HG03460 (cell line): ENCODE measurements at regions not wholly inside any gene's neighbourhood (a gene's known extent, or its start where the extent isn't known, plus 50 kb on each side); places are given as distances from the start of the nearest gene placed in this dataset.

Experiments
- ATAC-seq: cut with Tn5 transposase; IDR thresholded peaks from one replicate; pipeline ENCODE4 v1.9.1; 2021; ENCODE audit not compliant: unreplicated experiment

DNA sequence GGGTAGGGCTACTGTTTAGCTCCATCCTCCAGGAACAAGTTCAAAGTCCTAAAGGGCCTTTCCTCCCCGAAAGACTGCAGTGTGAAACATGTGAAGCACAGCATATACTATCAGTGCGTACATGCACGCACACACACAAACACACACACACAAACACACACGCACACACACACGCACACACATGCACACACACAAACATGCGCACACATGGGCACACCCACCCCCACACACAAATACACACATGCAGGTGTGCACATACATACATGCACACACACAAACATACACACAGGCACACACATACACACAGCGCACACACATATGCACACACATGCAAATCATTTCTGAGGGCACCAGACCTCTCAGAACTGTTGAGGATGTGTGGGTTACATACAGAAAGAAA lies 382.0 kb upstream of the CDH4 start:
- ATAC-seq = no peak

DNA sequence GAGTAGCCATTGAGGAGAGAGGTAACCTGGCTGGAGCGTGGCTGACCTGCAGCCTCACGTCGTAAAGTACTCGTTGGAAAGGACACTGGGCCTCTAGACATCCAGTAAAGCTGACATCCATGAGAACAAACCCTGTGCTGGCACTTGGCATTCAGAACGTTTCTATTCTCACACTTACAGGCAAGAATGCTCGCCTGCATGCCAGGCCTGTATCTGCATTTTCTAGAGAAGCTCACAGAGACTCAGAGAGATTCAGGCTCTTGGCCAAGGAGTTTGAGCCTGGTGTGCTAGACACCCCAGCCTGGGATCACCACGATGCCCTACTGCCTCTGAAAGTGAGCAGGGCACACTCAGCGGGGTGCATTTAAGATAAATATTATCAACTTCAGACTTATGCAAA lies 379.8 kb upstream of the CDH4 start:
- no peak for ATAC-seq

DNA sequence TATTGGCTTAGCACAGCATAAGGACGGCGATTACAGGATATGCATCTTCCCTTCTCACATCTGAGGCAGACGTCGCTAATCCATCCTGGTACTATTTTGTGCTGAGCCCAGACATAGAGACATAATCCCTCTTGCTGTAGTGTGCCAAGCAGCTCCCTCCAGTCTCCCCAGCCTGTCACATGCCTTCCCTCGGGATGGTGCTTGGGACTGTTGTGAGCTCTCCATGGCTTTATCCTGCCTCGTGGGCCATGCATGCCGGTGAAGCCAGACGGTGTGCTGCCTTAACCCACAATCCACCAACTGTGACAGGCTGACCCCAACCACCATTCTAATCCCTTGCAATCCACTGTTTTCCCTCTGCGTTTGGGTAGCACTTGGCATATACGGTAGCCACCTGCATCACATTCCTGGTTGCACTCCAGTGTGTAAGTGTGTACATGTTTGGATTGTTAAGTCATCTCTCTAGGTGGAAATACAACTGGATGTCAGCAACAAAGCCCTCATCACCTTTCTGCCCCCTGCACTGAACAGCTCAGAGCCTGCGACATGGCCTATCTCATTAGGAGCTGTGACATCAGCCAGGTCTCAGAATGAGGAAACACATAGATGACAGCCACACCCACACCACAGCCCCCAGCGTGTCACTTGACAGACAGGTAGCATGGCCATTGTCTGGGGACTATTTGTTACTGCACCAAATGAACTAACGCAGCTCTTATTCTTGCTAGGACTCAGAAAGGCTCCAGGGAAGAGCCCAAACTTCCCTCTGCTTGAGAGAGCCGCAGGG lies 374.8 kb upstream of the CDH4 start:
- no peak for ATAC-seq

DNA sequence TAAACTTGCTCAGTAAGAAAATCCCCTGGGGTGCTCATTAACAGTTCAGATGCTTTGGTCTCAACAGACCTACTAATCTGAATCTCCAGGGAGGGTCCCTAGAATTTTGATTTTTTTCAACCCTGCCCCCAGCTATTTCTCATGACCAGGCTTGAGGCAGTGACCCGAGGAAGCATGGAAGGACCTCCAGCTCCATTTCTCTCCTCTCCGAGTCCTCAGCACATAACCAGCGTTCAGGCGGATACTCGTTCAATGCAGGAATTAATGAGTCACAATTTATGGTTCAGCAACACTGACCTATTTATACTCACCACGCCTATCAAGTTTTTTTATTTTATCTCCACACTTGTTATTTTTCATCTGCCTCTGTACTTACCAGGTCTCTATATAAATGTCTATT lies 369.2 kb upstream of the CDH4 start:
- ATAC-seq = no peak

DNA sequence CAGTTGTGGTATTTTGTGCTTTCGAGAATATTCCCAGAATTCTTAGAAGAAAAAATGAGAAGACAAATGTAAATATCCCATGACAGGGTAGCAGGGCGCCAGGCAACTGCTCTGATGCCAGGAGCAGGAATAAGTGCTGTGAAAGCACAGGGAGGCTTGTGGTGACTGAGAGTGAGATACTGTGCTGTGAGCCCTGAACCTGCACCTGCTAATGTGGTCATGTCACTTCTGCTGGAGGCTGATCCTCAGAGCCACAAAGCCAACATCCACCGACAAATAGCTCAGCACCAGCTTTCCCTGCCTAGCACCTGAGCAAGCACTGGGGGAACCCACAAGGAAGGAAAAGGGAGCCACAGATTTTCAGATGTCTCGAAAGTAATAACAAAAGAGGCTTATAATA lies 368.6 kb upstream of the CDH4 start:
- no peak for ATAC-seq

DNA sequence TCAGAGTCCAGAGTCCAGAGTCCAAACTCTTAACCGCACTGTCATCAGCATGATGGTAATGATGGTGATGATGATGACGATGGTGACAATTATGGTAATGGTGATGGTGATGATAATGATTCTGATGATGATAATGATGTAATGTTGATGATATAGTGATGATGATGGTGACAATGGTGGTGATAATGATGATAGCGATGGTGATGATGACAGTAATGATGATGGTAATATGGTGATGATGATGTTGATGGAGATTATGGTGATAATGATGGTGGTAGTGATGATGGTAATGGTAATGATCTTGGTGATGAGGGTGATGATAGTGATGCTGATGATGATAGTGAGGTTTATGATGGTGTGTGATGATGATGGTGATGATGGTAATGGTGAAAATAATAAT lies 367.8 kb upstream of the CDH4 start:
- no peak for ATAC-seq

DNA sequence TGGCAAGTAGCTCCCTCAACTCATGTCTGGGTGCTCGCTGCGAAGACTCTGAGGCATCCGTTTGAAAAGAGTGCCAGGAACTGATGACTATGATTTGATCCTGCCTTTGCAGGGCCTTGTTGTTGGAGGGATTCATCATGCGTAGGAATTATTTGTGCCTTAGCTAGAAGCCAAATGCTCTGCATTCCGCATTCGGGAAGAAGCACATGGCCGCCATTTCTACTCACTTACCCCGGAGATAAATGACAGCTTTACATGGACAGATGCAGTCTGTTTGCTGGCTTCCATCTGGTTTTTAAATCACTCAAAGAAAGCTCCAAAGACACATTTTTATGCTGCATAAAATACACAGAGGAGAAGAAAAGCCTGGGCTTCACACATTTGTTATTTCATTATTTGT lies 363.3 kb upstream of the CDH4 start:
- no peak for ATAC-seq

DNA sequence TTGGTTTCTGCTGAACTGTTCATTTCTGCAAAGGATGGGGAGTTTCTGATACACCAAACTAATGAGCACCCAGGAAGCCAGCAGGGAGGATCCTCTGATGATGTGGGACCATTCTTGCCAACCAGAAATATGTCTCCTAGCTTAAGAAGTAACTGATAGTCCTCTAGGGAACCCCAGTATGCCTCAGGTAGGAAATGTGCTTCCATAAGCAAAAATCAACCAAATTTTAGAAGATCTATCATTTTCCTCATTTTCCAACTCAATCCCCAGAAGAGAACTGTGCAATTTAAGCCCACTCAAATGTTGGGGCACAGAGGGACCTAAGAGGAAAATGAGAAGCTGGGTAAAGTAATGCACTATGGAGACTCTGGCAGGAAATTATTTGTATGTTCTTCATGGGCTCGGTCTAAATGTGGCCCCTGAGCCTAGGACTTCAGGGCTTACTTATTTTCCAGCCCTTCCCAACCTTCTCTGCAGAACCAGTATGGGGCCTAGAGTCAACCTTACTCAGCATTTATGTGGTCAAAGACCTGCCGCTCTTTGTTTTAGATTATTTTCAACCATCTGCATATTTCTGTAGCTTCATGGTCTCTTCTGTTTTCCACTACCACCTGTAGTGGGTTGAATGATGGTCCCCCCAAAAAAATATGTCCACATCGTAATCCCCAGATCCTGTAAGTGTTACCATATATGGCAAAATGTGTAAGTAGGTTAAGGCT lies 359.8 kb upstream of the CDH4 start:
- ATAC-seq = no peak

DNA sequence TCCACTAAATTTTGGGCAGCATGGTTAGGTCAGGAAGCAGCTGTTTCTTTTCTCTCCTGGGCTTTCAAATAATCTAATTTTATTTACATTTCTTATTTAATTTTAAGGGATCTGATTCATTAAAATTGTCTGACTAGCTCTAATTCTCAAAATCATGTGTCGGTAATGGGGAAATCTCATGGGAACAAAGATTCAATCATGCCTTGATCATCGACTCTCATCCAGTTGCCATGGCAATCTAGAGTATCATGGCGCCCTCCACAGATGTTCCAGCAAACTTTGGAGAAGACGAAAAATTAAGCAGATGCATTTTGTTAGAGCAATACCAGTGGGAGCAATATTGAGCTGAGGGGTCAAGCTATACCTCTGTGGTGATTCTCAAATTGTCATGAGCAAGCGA lies 358.0 kb upstream of the CDH4 start:
- ATAC-seq = no peak

DNA sequence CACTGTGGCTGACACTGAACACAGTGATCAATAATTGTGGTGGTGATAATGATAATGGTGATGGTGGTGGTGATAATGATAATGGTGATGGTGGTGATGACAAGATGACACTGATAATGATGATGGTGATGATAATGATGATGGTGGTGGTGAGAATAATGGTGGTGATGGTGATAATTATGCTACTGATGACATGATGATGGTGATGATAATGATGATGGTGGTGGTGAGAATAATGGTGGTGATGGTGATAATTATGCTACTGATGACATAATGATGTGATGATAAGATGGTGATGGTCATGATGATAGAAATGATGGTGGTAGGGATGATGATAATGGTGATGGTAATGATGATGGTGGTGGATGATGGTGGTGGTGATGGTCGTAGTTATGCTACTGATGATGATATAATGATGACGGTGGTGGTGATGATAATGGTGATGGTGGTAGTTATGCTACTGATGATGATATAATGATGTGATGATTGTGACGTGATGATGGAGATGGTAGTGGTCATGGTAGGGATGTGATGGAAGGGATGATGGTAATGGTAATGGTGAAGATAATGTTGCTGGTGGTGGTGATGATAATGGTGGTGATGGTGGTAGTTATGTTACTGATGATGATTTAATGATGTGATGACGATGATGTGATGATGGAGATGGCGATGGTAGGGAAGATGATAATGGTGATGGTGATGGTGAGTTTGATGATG lies 356.5 kb upstream of the CDH4 start:
- ATAC-seq = no peak

DNA sequence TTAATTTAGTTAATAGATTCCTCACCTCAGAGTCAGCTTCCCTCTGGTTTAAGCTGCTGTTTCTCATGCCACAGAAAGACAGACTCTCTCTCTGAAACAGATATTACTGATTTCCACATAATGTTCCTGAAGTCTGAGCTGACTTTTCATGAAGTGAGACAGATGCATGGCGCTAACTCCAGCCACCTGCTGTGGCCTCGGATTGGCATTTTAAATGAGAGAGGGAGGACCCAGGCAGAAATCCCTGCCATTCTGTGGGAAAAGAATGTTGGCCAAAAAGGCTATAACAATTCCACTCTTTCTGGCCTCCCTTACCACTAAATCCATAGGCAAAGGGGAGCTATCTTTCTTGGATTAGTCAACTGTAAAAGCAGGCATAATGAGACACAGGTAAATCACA lies 354.1 kb upstream of the CDH4 start:
- no peak for ATAC-seq

DNA sequence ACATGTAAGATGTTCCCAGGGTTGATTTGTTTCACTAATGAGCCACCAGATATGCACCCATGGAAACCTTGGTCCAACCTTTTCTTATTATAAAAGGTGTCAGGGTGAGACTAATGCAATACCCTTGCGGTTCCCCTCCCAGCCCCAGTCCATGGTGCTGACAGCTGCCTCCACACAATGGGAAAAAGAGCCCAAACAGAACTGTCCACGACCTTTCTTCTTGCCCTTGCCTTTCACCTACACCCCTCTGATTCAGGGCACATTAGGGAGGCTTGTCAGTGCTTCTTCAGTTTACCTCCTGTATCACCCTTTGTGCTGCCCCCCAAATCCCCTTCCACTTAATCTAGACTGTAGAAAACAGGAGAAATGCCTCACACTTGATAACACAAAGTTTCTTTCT lies 352.7 kb upstream of the CDH4 start:
- no peak for ATAC-seq

DNA sequence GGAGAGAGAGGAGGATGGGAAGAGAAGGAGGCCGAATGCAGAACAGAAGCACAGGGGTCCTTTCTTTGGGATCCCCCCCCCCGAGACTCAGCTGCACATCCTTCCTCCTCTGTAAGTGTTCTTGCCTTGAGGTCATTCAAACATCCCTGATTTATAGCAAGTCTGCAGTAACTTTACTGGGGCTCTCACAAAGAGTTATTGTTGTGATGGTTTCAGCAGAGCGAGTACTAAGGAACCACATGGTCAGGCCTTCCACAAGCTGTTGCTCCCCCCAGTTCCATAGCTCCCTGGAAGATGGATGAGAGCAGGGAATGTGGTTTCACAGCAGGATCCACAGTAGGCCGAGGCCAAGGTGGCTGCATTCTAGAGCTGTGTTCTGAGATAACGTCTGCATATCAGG lies 351.4 kb upstream of the CDH4 start:
- no peak for ATAC-seq

DNA sequence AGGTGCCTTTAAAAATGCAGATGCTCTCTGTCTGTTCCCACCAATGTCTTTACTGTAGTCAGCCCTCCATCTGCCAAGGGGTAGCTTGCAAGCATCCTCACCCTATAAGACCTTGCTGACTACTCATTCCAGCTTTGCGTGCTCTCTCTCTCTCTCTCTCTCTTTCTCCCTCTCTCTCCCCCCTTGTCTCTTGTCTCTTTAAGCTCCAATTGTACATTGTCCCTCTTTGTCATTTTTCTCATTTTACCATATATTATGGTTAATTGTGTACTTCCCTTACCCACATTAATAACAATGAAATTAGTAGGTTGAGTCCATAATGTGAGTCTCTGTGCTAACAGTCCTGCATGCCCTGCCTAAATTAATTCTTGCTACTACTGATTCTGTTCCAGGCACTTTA lies 350.2 kb upstream of the CDH4 start:
- no peak for ATAC-seq

DNA sequence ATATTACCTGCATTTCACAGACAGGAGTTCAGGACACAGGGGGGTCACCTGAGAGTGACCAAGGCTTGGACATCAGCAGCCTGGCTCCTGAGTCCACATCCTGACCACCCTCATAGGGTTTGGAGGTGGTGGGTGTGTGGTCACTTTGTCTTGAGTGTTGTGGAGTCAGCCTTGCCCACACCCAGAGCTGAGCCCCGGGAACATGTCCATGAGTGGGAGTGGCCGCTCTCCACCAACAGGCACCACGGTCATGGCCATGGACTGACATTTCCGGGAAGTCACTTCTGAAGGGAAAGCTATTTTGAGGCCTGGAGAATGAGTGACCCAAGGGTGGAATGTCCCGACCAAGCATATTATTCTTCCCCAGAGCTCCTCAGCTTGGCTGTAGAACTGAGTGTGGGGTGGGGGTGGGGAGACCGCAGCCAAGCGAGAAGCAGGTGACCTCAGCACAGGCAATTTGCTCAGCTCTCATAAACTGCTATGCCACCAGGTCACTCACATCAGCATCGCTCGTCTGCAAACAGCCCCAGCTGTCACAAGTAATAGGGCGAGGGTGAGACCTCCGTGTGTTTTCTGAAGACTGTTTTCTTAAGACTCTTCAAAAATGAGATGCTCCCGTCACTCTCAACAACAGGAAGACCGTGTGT lies 348.6 kb upstream of the CDH4 start:
- no peak for ATAC-seq

DNA sequence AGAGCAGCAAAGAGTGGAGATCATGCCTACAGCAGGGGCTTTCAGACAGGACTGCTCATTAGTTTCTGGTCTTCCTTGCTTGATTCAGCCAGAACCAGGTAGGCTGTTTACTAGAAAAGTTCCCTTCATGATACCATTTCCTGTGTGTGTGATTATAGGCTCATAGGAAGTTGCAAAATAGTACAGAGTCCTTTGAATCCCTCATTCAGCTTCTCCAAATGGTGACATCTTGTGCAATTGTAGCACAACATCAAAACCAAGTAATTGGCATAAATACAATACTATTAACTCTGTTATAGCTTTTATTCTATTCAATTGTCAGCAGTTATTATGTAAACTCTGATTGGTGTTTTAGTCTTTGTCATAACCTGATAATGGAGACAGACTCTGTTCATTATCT lies 347.3 kb upstream of the CDH4 start:
- no peak for ATAC-seq

DNA sequence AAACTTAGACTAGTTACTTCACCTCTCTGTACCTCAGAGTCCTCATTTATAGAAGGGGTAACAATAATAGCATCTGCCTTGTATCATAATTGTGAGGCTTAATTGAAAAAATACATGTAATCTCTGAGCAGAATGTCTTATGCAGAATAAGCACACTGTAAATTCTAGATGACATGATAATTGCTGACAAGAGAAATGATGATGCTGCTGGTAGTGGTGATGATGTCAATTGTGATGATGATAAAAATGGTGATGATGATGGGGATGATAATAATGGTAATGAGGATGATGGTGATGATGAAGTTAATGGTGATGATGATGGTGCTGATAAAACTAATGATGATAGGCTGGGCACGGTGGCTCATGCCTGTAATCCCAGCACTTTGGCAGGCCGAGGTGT lies 346.1 kb upstream of the CDH4 start:
- ATAC-seq = no peak

DNA sequence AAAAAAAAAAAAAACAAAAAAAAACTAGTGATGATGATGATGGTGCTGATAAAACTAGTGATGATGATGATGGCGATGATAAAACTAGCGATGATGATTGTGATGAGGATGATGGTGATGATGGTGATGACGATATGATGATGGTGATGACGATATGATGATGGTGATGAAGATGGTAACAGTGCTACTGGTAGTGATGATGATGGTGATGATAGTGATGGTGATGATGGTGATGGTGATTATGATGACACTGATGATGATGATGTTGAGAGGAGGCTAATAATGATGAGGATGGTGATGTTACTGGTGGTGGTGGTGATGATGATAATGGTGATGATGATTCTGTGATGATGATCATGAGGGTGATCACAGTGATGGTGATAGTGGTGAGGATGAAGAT lies 345.5 kb upstream of the CDH4 start:
- ATAC-seq = no peak

DNA sequence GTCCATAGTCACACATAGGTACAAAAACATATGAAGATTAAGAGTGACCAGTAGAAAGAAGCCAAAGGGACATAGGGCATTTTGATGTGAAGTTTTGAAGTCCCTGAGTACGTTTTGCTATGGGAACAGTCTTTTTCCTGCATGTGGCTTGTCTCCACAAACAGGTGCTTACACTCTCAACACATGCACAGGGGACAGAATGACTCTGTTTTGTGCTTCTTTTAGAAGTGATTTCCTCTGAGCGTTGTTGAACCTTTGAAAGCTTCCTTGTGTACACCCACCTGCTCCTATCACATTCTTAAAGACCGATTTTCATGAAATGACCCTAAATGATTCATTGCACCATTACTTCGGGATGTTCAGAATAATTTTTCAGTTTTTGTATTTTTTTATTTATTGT lies 338.8 kb upstream of the CDH4 start:
- ATAC-seq = no peak

DNA sequence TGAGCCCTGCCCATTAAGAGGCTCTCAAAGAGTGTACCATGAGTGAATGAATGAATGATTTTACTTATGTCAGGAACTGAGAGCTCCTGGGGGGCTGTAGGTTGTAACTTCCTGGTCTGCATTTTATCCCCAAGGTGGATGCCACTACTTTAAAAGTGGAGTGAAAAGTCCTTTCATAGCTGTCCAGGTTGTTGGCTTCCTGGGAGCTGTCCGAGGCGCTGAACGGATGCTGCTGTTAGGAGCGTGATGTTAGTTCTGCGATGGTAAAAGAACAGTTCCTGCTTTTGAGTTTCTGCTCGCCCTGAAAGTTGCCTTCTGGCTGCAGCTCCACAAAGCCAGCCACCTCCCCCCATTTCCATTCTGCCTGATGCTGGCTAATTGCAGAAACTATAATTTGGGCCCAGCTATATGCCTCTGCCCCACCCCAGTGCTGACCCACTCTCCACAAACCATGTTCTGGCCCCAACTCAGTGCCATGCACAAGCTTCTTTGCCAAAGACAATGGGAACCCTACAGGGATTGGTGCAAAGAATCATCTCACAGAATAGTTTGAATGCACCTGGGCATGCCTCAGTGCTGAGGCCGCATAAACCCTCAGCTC lies 330.9 kb upstream of the CDH4 start:
- ATAC-seq = no peak

DNA sequence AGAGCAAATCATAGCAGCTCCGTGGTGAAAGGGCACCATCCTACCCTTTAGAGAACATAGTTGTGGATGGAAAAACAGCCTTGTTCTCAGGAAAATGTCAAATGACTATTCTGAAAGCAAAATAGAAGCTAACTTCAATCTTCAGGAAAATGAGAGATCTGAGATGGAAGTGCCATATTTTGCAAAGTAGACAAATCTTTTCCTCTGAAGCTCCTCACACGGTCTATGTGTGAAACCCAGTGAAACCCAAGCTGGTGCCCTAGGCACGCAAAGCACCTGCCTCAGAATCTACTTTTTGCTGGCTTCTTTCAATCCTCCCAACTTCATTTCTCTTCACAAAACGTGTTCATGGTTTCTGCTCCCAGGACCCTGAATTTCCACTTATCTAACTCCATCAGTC lies 325.2 kb upstream of the CDH4 start:
- no peak for ATAC-seq
